Tibial nerve (tissue), 4 donors: ENCODE measurements at regions not wholly inside any gene's neighbourhood (a gene's known extent, or its start where the extent isn't known, plus 50 kb on each side); places are given as distances from the start of the nearest gene placed in this dataset.

Source experiments
- DNase-seq, 2 donors: peaks; one replicate each; pipeline ENCODE4 v3.0.0-alpha.2; 2019; ENCODE audit warnings: low spot score in 2 of 2
- H3K27ac ChIP-seq, 4 donors: fragments of 200-600 bp; sonication (generic) in 3 of 4; one replicate each; pipeline ENCODE4 v1.5.1; 2017 to 2019; ENCODE audit warnings: mild to moderate bottlenecking in 1 of 4
- H3K27me3 ChIP-seq, 2 donors: fragments of 200-600 bp; sonication (generic) in 1 of 2; one replicate each; pipeline versions ENCODE4 v1.5.1 to v1.6.0; 2017 to 2019
- H3K36me3 ChIP-seq, 3 donors: fragments of 200-600 bp; sonication (generic); one replicate each; pipeline ENCODE4 v1.5.1; 2018 to 2019
- H3K4me1 ChIP-seq, 4 donors: fragments of 200-600 bp; sonication (generic) in 3 of 4; one replicate each; pipeline ENCODE4 v1.5.1; 2017 to 2019
- H3K4me3 ChIP-seq, 4 donors: fragments of 200-600 bp; sonication (generic) in 3 of 4; one replicate each; pipeline ENCODE4 v1.5.1; 2017 to 2019; ENCODE audit warnings: mild to moderate bottlenecking in 1 of 4, moderate library complexity in 1 of 4
- H3K9me3 ChIP-seq, 4 donors: fragments of 200-600 bp; sonication (generic) in 3 of 4; one replicate each; pipeline ENCODE4 v1.5.1; 2017 to 2019
- EP300 ChIP-seq, 2 donors: sonication (generic); formaldehyde crosslinking; IDR thresholded peaks; one replicate each; pipeline ENCODE4 v1.6.1; 2017; ENCODE audit warnings: antibody characterized with exemption in 2 of 2, mild to moderate bottlenecking in 1 of 2
- POLR2A ChIP-seq, 2 donors: fragments of 450-650 bp; IDR thresholded peaks; one replicate each; pipeline ENCODE4 v1.6.1; 2017; ENCODE audit warnings: antibody characterized with exemption in 2 of 2, mild to moderate bottlenecking in 2 of 2, moderate library complexity in 2 of 2
- WGBS, 2 donors: methylation state at CpG; one replicate each; pipeline ENCODE4 v1.1.5; 2018; 5-methylcytosine and 5-hydroxymethylcytosine counted together
- TF ChIP-seq, protein P1 (sequence below), 5 experiments: fragments of 200-600 bp in 3 of 5; fragments of 450-650 bp in 2 of 5; sonication (generic) in 3 of 5; IDR thresholded peaks; one replicate each; pipeline ENCODE4 v1.5.1; 2016 to 2019; ENCODE audit warnings: antibody characterized with exemption in 5 of 5, mild to moderate bottlenecking in 3 of 5, moderate library complexity in 2 of 5

DNA sequence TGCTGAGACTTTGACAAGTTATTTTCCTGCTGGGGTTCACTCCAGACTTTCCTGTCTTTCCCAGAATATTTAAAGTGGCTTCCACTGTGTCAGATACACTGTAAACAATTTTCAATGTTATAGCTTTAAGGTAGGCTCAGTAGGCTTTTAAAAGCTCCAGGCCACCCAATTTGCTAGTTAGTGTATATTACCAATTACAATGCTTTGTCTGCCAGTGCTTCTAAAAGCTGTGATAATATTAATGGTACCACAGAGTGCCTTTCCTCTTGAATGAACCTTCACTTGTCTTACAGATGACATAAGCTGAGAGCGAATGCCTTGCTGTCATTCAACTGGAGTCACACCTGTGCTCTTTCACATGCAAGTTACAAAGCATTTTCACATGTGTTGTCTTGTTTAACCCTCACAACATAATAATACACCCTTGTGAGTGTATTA lies 239.7 kb upstream of the HTR2A start:
- Histone ChIP-seq H3K27me3 (no peaks in the 10 kb centered on the region), H3K36me3 (no peaks in the 10 kb centered on the region), H3K4me1 (no peaks in the 10 kb centered on the region), H3K27ac (no peak overlapping the region), H3K4me3 (no peak overlapping the region), H3K9me3 (no peaks in the 10 kb centered on the region)
- TF ChIP-seq EP300 (IDR thresholded peaks at IDR 0.05) (no peak), POLR2A (IDR thresholded peaks at IDR 0.05) (no peak)
- TF ChIP-seq, protein P1, sequence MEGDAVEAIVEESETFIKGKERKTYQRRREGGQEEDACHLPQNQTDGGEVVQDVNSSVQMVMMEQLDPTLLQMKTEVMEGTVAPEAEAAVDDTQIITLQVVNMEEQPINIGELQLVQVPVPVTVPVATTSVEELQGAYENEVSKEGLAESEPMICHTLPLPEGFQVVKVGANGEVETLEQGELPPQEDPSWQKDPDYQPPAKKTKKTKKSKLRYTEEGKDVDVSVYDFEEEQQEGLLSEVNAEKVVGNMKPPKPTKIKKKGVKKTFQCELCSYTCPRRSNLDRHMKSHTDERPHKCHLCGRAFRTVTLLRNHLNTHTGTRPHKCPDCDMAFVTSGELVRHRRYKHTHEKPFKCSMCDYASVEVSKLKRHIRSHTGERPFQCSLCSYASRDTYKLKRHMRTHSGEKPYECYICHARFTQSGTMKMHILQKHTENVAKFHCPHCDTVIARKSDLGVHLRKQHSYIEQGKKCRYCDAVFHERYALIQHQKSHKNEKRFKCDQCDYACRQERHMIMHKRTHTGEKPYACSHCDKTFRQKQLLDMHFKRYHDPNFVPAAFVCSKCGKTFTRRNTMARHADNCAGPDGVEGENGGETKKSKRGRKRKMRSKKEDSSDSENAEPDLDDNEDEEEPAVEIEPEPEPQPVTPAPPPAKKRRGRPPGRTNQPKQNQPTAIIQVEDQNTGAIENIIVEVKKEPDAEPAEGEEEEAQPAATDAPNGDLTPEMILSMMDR (IDR thresholded peaks at IDR 0.05): no peak
- DNase-seq: no peak
- 91 to 94% methylated on average over 1 of the region's 1 CpG for WGBS, 2 donors

DNA sequence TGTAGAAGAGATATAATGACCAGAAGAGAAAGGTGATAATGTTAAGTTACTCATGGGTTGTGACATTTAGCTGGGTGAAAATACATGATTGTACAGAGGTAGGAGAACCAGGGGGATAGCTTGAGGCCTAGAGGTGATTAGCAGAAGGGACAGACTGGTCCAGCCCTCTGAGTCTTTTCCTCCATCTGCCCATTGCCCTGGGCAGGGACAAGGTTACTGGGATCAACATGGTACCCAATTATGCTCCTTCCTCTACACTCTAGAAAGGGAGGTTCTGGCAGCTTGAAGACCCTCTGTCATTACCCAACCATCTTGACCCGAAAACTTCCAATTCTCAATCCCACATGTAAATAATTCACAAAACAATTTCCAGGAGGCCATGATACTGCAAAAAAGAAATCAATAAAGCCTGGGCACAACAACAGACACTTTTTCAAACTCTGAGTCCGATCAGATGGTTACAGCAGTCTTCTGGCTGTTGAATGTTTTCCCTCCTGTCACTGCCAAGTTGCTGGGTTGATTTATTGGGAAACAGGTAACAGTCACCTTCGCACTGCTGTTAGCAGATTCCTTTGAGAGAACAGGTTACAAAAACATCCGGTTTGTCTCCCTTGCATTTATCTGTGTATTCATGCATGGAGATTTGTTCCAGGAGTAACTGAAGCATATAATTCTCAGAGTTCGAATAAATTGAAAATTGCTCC lies 239.1 kb upstream of the HTR2A start:
- H3K27me3 ChIP-seq: no peaks in the 10 kb centered on the region
- DNase-seq: no peak
- H3K9me3 ChIP-seq: no peaks in the 10 kb centered on the region
- TF ChIP-seq POLR2A (IDR thresholded peaks at IDR 0.05): no peak
- TF ChIP-seq EP300 (IDR thresholded peaks at IDR 0.05): no peak
- TF ChIP-seq, protein P1 (IDR thresholded peaks at IDR 0.05): no peak
- no peak overlapping the region for H3K4me3 ChIP-seq
- WGBS, 2 donors: 79 to 88% methylated on average over 5 of the region's 5 CpGs
- no peak overlapping the region for H3K27ac ChIP-seq
- H3K4me1 ChIP-seq: no peaks in the 10 kb centered on the region
- no peaks in the 10 kb centered on the region for H3K36me3 ChIP-seq

DNA sequence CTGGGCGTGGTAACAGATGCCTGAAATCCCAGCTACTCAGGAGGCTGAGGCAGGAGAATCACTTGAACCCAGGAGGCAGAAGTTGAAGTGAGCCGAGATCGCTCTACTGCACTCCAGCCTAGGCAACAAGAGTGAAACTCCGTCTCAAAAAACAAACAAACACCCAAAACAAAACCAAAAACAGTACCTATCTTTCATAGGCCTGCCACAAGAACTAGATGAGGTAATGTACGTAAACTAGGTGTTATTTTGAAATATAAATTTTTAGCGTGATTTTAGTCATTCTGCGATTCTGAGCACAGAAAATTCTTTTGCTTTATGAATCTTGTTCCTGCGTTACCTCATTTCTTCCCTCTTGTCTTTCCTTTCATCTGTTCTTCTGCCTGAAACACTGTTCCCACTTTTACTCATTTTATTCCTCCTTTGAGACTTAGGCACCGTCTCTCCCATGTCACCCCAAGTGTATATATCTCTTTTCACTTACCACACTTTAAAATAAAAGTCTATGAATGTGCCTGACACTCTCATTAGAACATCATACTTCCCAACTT lies 238.2 kb upstream of the HTR2A start:
- H3K27me3 ChIP-seq: no peaks in the 10 kb centered on the region
- H3K4me3 ChIP-seq: no peak overlapping the region
- no peak overlapping the region for H3K27ac ChIP-seq
- no peak for DNase-seq
- H3K4me1 ChIP-seq: no peaks in the 10 kb centered on the region
- H3K36me3 ChIP-seq: no peaks in the 10 kb centered on the region
- 81 to 82% methylated on average over 9 of the region's 9 CpGs for WGBS, 2 donors
- TF ChIP-seq, protein P1 (IDR thresholded peaks at IDR 0.05): no peak
- TF ChIP-seq EP300 (IDR thresholded peaks at IDR 0.05) (no peak), POLR2A (IDR thresholded peaks at IDR 0.05) (no peak)
- no peaks in the 10 kb centered on the region for H3K9me3 ChIP-seq

DNA sequence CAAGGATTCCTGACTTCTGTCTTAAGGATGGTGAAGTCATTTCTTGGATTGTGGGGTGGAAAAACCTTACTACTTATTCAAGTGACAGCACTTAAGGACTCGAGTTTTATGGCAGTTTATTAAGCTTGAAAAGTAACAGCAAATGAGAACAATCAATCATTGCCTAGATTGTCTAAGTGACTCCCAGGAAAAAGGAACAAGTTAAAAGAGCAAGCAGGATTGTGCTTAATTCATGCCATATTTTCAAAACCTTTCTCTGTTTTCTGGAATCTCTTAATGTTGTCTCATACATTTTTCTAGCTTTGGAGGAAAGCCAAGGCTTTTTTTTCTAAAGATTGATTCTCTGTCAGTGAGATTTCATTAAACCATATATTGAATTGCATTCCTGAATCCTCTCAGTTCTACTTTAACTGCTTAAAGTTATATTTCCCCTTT lies 236.2 kb upstream of the HTR2A start:
- no peak for DNase-seq
- Histone ChIP-seq H3K27me3 (no peaks in the 10 kb centered on the region), H3K4me1 (no peaks in the 10 kb centered on the region), H3K36me3 (no peaks in the 10 kb centered on the region), H3K4me3 (no peak overlapping the region), H3K27ac (no peak overlapping the region), H3K9me3 (no peaks in the 10 kb centered on the region)
- TF ChIP-seq, protein P1 (IDR thresholded peaks at IDR 0.05): no peak
- TF ChIP-seq POLR2A (IDR thresholded peaks at IDR 0.05): no peak
- TF ChIP-seq EP300 (IDR thresholded peaks at IDR 0.05): no peak
- WGBS, 2 donors: 4 to 11% methylated on average over 1 of the region's 1 CpG

DNA sequence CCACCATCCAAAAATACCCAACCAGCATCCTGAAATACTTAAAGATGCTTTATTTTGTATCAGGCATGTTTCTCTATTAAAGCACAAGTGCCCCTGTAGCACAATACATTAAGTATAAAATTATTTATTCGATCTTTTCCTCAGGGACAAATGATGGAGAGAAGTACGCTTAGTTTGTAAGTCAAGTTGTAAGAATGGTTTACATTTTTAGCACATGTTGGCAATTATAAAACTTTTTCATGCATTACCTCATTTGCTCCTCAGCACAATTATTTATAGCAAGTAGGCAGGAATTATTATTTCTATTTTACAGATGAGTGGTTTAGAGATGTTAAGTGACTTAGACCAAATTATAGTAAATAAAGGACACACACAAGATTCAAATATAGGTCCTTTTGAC lies 232.6 kb upstream of the HTR2A start:
- Histone ChIP-seq H3K4me1 (no peaks in the 10 kb centered on the region), H3K36me3 (no peaks in the 10 kb centered on the region), H3K4me3 (no peak overlapping the region), H3K27me3 (no peaks in the 10 kb centered on the region), H3K27ac (no peak overlapping the region), H3K9me3 (no peaks in the 10 kb centered on the region)
- WGBS, 2 donors: 63 to 65% methylated on average over 2 of the region's 2 CpGs
- no peak for TF ChIP-seq EP300 (IDR thresholded peaks at IDR 0.05)
- TF ChIP-seq POLR2A (IDR thresholded peaks at IDR 0.05): no peak
- TF ChIP-seq, protein P1 (IDR thresholded peaks at IDR 0.05): no peak
- no peak for DNase-seq
